ENCODE measurements at regions not wholly inside any gene's neighbourhood (a gene's known extent, or its start where the extent isn't known, plus 50 kb on each side); places are given as distances from the start of the nearest gene placed in this dataset.
"Not testable (repeated sequence)": the region's sequence is repeated elsewhere in the genome, so short reads cannot be mapped to it uniquely, and the experiment has no call there.

GRCh38 chr15:20611667-20612290 is 70.2 kb upstream of the GOLGA6L6 start:
- TF ChIP-seq, protein P1, sequence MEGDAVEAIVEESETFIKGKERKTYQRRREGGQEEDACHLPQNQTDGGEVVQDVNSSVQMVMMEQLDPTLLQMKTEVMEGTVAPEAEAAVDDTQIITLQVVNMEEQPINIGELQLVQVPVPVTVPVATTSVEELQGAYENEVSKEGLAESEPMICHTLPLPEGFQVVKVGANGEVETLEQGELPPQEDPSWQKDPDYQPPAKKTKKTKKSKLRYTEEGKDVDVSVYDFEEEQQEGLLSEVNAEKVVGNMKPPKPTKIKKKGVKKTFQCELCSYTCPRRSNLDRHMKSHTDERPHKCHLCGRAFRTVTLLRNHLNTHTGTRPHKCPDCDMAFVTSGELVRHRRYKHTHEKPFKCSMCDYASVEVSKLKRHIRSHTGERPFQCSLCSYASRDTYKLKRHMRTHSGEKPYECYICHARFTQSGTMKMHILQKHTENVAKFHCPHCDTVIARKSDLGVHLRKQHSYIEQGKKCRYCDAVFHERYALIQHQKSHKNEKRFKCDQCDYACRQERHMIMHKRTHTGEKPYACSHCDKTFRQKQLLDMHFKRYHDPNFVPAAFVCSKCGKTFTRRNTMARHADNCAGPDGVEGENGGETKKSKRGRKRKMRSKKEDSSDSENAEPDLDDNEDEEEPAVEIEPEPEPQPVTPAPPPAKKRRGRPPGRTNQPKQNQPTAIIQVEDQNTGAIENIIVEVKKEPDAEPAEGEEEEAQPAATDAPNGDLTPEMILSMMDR (IDR thresholded peaks at IDR 0.05), result not testable (repeated sequence)
- TF ChIP-seq POLR2A (IDR thresholded peaks at IDR 0.05), result not testable (repeated sequence)

All from right lobe of liver (tissue), 4 donors.